SK-N-SH (cell line): ENCODE measurements at regions not wholly inside any gene's neighbourhood (a gene's known extent, or its start where the extent isn't known, plus 50 kb on each side); places are given as distances from the start of the nearest gene placed in this dataset.

ENCODE experiments used
- CTCF ChIA-PET: fragments of 300-600, 350-600 bp; formaldehyde crosslinking; extraction: SDS; loops from one replicate; lab custom pipeline; 2021; lab: Yijun Ruan, JAX
- POLR2A ChIA-PET: fragments of 350-600 bp; sonication (Branson Sonifier 250); formaldehyde crosslinking; extraction: SDS; loops from one replicate; lab custom pipeline; 2020; ENCODE audit warnings: antibody characterized with exemption, inconsistent platforms; lab: Yijun Ruan, JAX
- DNase-seq: peaks from one replicate; pipeline ENCODE4 v3.0.0; 2012
- H2AFZ ChIP-seq: fragments of 200-600 bp; sonication (generic); 2 replicates; pipeline ENCODE4 v1.8.1; 2016; ENCODE audit warnings: antibody characterized with exemption, mild to moderate bottlenecking, low read depth
- H3F3A ChIP-seq: fragments of 200-600 bp; sonication (generic); replicated peaks from 2 replicates; pipeline ENCODE3; 2016; ENCODE audit warnings: antibody characterized with exemption, mild to moderate bottlenecking; ENCODE audit not compliant: insufficient read depth
- H3K27ac ChIP-seq, 2 experiments: fragments of 200-500 bp in 1 of 2; fragments of 200-600 bp in 1 of 2; sonication (Bioruptor generic) in 1 of 2; sonication (generic), shearing (Covaris generic) in 1 of 2; 2 replicates each; pipeline versions ENCODE4 v1.5.1 to v1.6.1; 2014 to 2016; ENCODE audit warnings: low read depth in 2 of 2, inconsistent platforms in 1 of 2, low read length in 1 of 2, mild to moderate bottlenecking in 1 of 2, mixed read lengths in 1 of 2
- H3K27me3 ChIP-seq: fragments of 200-600 bp; sonication (generic), shearing (Covaris generic); 2 replicates; pipeline ENCODE4 v1.6.1; 2016; ENCODE audit warnings: mixed run types; ENCODE audit not compliant: insufficient read depth
- H3K36me3 ChIP-seq, 2 experiments: fragments of 200-500 bp in 1 of 2; fragments of 200-600 bp in 1 of 2; sonication (Bioruptor generic) in 1 of 2; sonication (generic) in 1 of 2; replicated peaks in 1 of 2; 2 replicates each; pipeline versions ENCODE3 to v1.5.1; 2014 to 2016; ENCODE audit warnings: low read length in 1 of 2, mild to moderate bottlenecking in 1 of 2; ENCODE audit not compliant: insufficient read depth in 2 of 2, control insufficient read depth in 1 of 2
- H3K4me1 ChIP-seq, 2 experiments: fragments of 200-500 bp in 1 of 2; fragments of 200-600 bp in 1 of 2; sonication (Bioruptor generic) in 1 of 2; sonication (generic), shearing (Covaris generic) in 1 of 2; 2 replicates each; pipeline versions ENCODE4 v1.5.1 to v1.6.1; 2014 to 2016; ENCODE audit warnings: low read depth in 1 of 2, low read length in 1 of 2, mixed run types in 1 of 2; ENCODE audit not compliant: insufficient read depth in 2 of 2, control insufficient read depth in 1 of 2
- H3K4me2 ChIP-seq: fragments of 200-600 bp; sonication (generic), shearing (Covaris generic); 2 replicates; pipeline ENCODE4 v1.6.1; 2017; ENCODE audit warnings: mixed run types
- H3K4me3 ChIP-seq, 2 experiments: fragments of 200-500 bp in 1 of 2; fragments of 200-600 bp in 1 of 2; sonication (Bioruptor generic) in 1 of 2; sonication (generic), shearing (Covaris generic) in 1 of 2; 2 replicates each; pipeline versions ENCODE4 v1.5.1 to v1.8.1; 2014 to 2016; ENCODE audit warnings: low read depth in 2 of 2, inconsistent platforms in 1 of 2, low read length in 1 of 2, mild to moderate bottlenecking in 1 of 2, mixed read lengths in 1 of 2, moderate library complexity in 1 of 2
- H3K79me2 ChIP-seq: fragments of 200-600 bp; sonication (generic); 2 replicates; pipeline ENCODE4 v1.8.1; 2017; ENCODE audit warnings: mild to moderate bottlenecking; ENCODE audit not compliant: insufficient read depth
- H3K9ac ChIP-seq: fragments of 200-600 bp; sonication (generic); 2 replicates; pipeline ENCODE4 v1.6.1; 2017; ENCODE audit warnings: mixed run types
- H3K9me2 ChIP-seq: fragments of 200-600 bp; sonication (generic); 2 replicates; pipeline ENCODE4 v1.6.1; 2017; ENCODE audit warnings: mixed run types
- H3K9me3 ChIP-seq: fragments of 200-600 bp; sonication (generic); 2 replicates; pipeline ENCODE4 v1.6.1; 2017; ENCODE audit warnings: mixed run types, mild to moderate bottlenecking, moderate library complexity
- H4K20me1 ChIP-seq: fragments of 200-600 bp; sonication (generic); 2 replicates; pipeline ENCODE4 v1.6.1; 2017; ENCODE audit warnings: mild to moderate bottlenecking, mixed run types; ENCODE audit not compliant: insufficient read depth
- EP300 ChIP-seq, 2 experiments: IDR thresholded peaks; 2 replicates each; pipeline versions ENCODE4 v1.4.0 to v1.6.1; 2012; ENCODE audit warnings: borderline replicate concordance in 1 of 2, low read depth in 1 of 2, low read length in 1 of 2
- EZH2phosphoT487 ChIP-seq: fragments of 200-600 bp; sonication (generic); IDR thresholded peaks from 2 replicates; pipeline ENCODE4 v1.6.1; 2017; ENCODE audit warnings: low read depth, mixed run types, mild to moderate bottlenecking, antibody characterized with exemption, moderate library complexity, borderline replicate concordance
- FOXJ3 ChIP-seq: sonication (generic); formaldehyde crosslinking; IDR thresholded peaks from 2 replicates; pipeline ENCODE4 v1.5.1; 2020; ENCODE audit warnings: mild to moderate bottlenecking, missing genetic modification reagents
- IRF3 ChIP-seq: fragments of 150-350 bp; IDR thresholded peaks from 2 replicates; pipeline ENCODE4 v1.6.1; 2016; ENCODE audit warnings: mild to moderate bottlenecking, low read depth, low read length
- MAX ChIP-seq: IDR thresholded peaks from 2 replicates; pipeline ENCODE4 v1.4.0; 2012; ENCODE audit warnings: low read depth
- REST ChIP-seq: IDR thresholded peaks from 2 replicates; pipeline ENCODE4 v1.6.1; 2012; ENCODE audit warnings: mild to moderate bottlenecking, low read depth, low read length, moderate library complexity
- SMC3 ChIP-seq: IDR thresholded peaks from 2 replicates; pipeline ENCODE4 v1.6.1; 2012; ENCODE audit warnings: low read depth, low read length, improper control_type of control experiment
- TEAD4 ChIP-seq: IDR thresholded peaks from 2 replicates; pipeline ENCODE4 v1.4.0; 2012; ENCODE audit warnings: mild to moderate bottlenecking, borderline replicate concordance; ENCODE audit not compliant: insufficient read depth
- USF2 ChIP-seq: fragments of 150-350 bp; IDR thresholded peaks from 2 replicates; pipeline ENCODE4 v1.6.1; 2017; ENCODE audit warnings: antibody characterized with exemption, low read length, low read depth, borderline replicate concordance
- WGBS: methylation state at CpG from one replicate; pipeline ENCODE4 v1.1.6; 2017; ENCODE audit warnings: low lambda C conversion rate; 5-methylcytosine and 5-hydroxymethylcytosine counted together

GRCh38 chr16:26824469-26824868 is 242.3 kb upstream of the C16orf82 start:
- Histone ChIP-seq H3F3A (no peaks in the 10 kb centered on the region), H3K4me3 (no peak overlapping the region), H3K4me1 (no peaks in the 10 kb centered on the region), H3K9ac (no peak overlapping the region), H3K4me2 (no peak overlapping the region), H3K27me3 (no peaks in the 10 kb centered on the region)
- POLR2A ChIA-PET: no interaction called here
- WGBS: 12% methylated on average over 9 of the region's 9 CpGs
- CTCF ChIA-PET: no interaction called here
- no peak for DNase-seq
- TF ChIP-seq EP300 (IDR thresholded peaks at IDR 0.05; ENCODE audit: borderline replicate concordance in 1 of 2, low read depth in 1 of 2, low read length in 1 of 2) (no peak), IRF3 (no peak), EZH2phosphoT487 (no peak), SMC3 (no peak), TEAD4 (no peak), USF2 (no peak), MAX (no peak), REST (no peak)
- TF ChIP-seq, all 33 proteins: peak for 0
- H3K27ac ChIP-seq: no peak overlapping the region
- no peaks in the 10 kb centered on the region for H3K9me2 ChIP-seq
- no peaks in the 10 kb centered on the region for H3K36me3 ChIP-seq
- no peak overlapping the region for H2AFZ ChIP-seq
- H4K20me1 ChIP-seq: no peaks in the 10 kb centered on the region
- no peaks in the 10 kb centered on the region for H3K79me2 ChIP-seq
- no peaks in the 10 kb centered on the region for H3K9me3 ChIP-seq

GRCh38 chr16:26826500-26826899 is 240.2 kb upstream of the C16orf82 start:
- Histone ChIP-seq H3K27me3 (no peaks in the 10 kb centered on the region), H2AFZ (no peak overlapping the region), H3K27ac (no peak overlapping the region), H3K4me3 (no peak overlapping the region), H3K79me2 (no peaks in the 10 kb centered on the region), H3K36me3 (no peaks in the 10 kb centered on the region), H3K4me2 (no peak overlapping the region), H3K9me3 (no peaks in the 10 kb centered on the region), H3K9ac (no peak overlapping the region), H4K20me1 (no peaks in the 10 kb centered on the region), H3K4me1 (no peaks in the 10 kb centered on the region), H3K9me2 (no peaks in the 10 kb centered on the region), H3F3A (no peaks in the 10 kb centered on the region)
- POLR2A ChIA-PET: no interaction called here
- CTCF ChIA-PET: no interaction called here
- no peak for DNase-seq
- WGBS: 7% methylated on average over 4 of the region's 4 CpGs
- no peak for TF ChIP-seq FOXJ3
